ENCODE measurements at regions not wholly inside any gene's neighbourhood (a gene's known extent, or its start where the extent isn't known, plus 50 kb on each side); places are given as distances from the start of the nearest gene placed in this dataset.

DNA sequence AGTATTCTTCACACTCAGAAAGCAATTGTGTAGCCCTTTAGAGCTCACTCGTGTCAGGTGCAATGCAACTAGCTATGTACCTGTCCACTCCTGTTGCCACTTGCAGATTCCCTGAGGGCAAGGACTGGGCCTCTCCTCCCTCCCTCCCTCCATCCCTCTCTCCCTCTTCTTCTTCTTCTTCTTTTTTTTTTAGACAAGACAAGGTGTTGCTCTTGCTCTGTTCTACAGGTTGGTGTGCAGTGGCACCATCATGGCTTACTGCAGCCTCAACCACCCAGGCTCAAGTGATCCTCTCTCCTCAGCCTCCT, 119.7 kb downstream of the ACKR3 start:
- TF ChIP-seq, protein P1, sequence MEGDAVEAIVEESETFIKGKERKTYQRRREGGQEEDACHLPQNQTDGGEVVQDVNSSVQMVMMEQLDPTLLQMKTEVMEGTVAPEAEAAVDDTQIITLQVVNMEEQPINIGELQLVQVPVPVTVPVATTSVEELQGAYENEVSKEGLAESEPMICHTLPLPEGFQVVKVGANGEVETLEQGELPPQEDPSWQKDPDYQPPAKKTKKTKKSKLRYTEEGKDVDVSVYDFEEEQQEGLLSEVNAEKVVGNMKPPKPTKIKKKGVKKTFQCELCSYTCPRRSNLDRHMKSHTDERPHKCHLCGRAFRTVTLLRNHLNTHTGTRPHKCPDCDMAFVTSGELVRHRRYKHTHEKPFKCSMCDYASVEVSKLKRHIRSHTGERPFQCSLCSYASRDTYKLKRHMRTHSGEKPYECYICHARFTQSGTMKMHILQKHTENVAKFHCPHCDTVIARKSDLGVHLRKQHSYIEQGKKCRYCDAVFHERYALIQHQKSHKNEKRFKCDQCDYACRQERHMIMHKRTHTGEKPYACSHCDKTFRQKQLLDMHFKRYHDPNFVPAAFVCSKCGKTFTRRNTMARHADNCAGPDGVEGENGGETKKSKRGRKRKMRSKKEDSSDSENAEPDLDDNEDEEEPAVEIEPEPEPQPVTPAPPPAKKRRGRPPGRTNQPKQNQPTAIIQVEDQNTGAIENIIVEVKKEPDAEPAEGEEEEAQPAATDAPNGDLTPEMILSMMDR (IDR thresholded peaks at IDR 0.05; ENCODE audit: low read depth, low read length, missing control alignments) = no peak
- no peak overlapping the region for H3K4me3 ChIP-seq (ENCODE audit: low read depth, low read length)
- DNase-seq (ENCODE audit: low read depth) = no peak

DNA sequence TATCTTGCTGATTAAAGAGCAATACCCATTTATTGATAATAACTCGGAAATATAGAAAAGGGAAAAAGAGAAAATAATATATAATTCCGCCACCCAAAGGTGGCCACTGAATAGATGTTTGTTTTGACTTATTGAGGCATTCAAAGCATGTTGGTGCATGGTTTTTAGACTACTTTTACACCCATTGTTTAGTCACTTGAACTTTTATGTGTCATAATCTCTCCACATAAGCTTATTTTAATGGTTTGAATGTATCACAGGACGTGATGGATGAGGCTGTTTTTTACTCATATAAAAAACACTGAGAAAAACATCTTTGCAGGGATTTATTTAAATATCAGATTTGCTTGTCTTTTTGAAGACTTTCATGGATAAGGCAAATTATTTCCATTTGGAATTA, 120.4 kb downstream of the ACKR3 start:
- TF ChIP-seq, protein P1 (IDR thresholded peaks at IDR 0.05; ENCODE audit: low read depth, low read length, missing control alignments) = no peak
- no peak for DNase-seq (ENCODE audit: low read depth)
- H3K4me3 ChIP-seq (ENCODE audit: low read depth, low read length) = no peak overlapping the region

DNA sequence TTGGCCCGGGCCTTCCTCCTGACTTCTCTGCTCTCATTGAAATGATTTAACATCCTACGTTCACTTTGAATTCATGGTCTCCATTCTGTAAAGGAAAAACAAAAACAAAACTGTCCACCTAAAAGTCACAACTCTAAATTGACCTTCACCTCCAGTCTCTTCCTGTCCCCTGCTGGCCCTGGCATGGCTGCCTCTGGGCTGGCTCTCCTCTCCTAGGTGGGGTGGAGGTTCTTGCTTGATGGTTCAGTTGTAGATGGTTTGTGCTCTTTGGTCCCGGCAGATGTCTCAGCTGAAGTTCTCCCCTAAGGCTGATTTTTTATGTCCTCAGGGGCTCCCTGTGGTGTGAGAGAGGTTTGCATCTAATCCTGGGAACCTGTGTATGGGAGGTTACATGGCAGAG, 121.1 kb downstream of the ACKR3 start:
- no peak for DNase-seq (ENCODE audit: low read depth)
- no peak overlapping the region for H3K4me3 ChIP-seq (ENCODE audit: low read depth, low read length)
- TF ChIP-seq, protein P1 (IDR thresholded peaks at IDR 0.05; ENCODE audit: low read depth, low read length, missing control alignments) = no peak

DNA sequence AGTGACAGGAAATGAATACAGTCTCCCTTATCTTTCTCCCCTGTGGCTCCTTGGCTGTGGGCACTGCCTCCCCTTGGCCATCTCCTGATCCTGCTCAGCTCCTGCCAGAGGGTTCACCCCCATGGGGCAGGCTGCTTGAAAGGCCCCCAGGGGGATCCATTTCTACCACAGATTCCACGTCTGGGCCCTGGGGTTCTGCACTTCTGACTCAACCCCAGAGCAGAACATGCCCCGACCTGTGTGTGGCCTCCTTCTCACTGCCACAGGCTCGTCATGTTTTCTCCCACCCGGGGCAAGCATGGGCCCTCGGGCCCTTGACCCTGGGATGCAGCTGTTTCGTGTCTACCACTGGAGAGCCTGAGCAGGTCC, 122.2 kb downstream of the ACKR3 start:
- TF ChIP-seq, protein P1 (IDR thresholded peaks at IDR 0.05; ENCODE audit: low read depth, low read length, missing control alignments) = no peak
- DNase-seq (ENCODE audit: low read depth) = no peak
- H3K4me3 ChIP-seq (ENCODE audit: low read depth, low read length) = no peak overlapping the region

DNA sequence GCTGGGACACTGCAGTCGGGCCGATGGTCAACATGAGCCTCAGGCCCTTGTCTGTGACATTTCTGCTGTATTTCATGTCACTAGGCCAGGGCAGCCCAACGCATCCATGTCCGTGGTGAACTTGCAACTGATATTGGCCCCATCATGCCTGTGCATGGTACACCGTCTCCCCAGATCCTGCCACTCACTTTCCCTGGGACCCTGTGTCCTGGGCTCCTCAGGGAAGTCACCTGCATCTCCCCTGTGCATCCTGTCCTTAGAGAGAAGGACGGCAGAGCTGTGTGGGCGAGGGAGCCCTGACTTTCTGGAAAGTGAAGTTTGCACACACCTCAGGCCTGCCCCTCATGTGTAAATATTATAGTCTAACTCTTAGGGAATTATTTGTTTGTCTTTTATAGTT, 123.3 kb downstream of the ACKR3 start:
- no peak overlapping the region for H3K4me3 ChIP-seq (ENCODE audit: low read depth, low read length)
- TF ChIP-seq, protein P1 (IDR thresholded peaks at IDR 0.05; ENCODE audit: low read depth, low read length, missing control alignments) = no peak
- DNase-seq (ENCODE audit: low read depth) = no peak

DNA sequence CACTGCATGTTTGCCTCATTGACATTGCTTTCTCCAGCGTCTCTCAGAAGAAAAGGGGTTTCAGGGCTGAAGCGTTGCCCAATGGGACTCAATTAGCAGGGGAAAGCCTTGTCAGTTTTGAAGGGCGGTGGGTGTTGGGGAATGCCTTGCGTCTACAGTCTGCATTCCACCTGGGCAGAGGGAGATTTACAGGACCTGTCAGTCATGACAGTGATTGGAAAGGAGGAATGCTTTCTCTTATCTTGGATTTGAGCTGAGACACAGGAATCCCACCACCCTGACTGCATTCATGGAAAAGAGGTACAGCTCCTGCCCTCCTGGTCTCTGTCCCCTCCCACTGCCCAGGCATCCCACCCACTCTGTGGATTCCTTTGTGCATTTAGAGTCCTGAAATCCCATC, 123.9 kb downstream of the ACKR3 start:
- DNase-seq (ENCODE audit: low read depth) = no peak
- H3K4me3 ChIP-seq (ENCODE audit: low read depth, low read length) = no peak overlapping the region
- TF ChIP-seq, protein P1 (IDR thresholded peaks at IDR 0.05; ENCODE audit: low read depth, low read length, missing control alignments) = no peak

DNA sequence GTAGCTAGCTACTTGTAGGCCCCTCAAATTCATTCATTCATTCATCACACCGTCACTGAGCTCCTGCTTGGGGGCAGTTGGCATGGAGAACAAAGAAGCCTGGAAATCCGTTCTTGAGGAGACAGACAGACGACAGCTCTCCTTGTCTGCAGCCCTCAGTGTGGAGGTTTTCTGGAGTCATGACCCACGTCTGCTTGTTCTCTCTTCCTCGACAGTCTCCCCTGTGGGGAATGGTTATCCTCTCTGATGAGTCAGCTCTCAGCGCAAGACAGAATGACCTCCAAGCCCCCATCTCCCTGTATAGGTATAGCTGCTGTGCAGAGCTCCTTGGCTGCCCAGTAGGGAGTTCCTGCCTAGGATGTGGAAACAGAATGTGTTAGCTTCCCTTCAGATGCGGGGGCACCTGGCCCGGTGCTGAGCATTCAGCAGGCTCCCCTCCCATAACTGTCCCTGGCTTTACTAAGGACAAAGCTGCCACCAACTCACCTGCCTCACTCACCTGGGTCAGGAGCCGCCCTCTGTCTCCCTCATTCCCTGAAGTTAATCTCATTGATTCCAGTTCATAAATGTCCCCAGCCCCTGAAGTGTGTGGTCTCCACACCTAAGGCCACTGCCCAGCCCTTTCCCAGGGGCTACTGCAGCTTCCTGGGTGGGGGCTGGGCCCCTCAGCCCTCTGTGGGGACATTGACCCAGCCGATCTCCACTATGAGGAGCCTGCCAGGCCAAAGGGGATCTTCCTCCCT, 124.7 kb downstream of the ACKR3 start:
- H3K4me3 ChIP-seq (ENCODE audit: low read depth, low read length) = no peak overlapping the region
- no peak for DNase-seq (ENCODE audit: low read depth)
- TF ChIP-seq, protein P1 (IDR thresholded peaks at IDR 0.05; ENCODE audit: low read depth, low read length, missing control alignments) = no peak

Data from GM12864 (cell line).